Small intestine (tissue), 7 donors: ENCODE measurements at regions not wholly inside any gene's neighbourhood (a gene's known extent, or its start where the extent isn't known, plus 50 kb on each side); places are given as distances from the start of the nearest gene placed in this dataset.

Experiments used
- DNase-seq, 2 donors: peaks; one replicate each; pipeline versions ENCODE4 v3.0.0 to v3.0.0-alpha.2; 2013
- FAIRE-seq: peaks from 2 replicates; lab custom pipeline; 2012; peaks lifted over from hg19 to GRCh38; lab: Jason Lieb, UNC
- H3K27ac ChIP-seq, 3 donors: one replicate each; pipeline ENCODE4 v1.5.1; 2013; ENCODE audit warnings: low read length in 2 of 3, mild to moderate bottlenecking in 2 of 3, control low read depth in 1 of 3, inconsistent platforms in 1 of 3, low read depth in 1 of 3, moderate library complexity in 1 of 3
- H3K27me3 ChIP-seq, 3 donors: one replicate each; pipeline ENCODE4 v1.6.1; 2013; ENCODE audit warnings: low read length in 3 of 3, inconsistent platforms in 1 of 3; ENCODE audit not compliant: control insufficient read depth in 3 of 3, insufficient read depth in 3 of 3
- H3K36me3 ChIP-seq, 3 donors: one replicate each; pipeline ENCODE4 v1.6.1; 2013; ENCODE audit warnings: low read length in 3 of 3, inconsistent platforms in 1 of 3, low read depth in 1 of 3, mild to moderate bottlenecking in 1 of 3, moderate library complexity in 1 of 3; ENCODE audit not compliant: control insufficient read depth in 3 of 3, insufficient read depth in 2 of 3
- H3K4me1 ChIP-seq, 3 donors: one replicate each; pipeline ENCODE4 v1.6.1; 2013; ENCODE audit warnings: low read length in 2 of 3, inconsistent platforms in 1 of 3, low read depth in 1 of 3, mild to moderate bottlenecking in 1 of 3, moderate library complexity in 1 of 3; ENCODE audit not compliant: control insufficient read depth in 3 of 3, insufficient read depth in 2 of 3
- H3K4me3 ChIP-seq, 3 donors: one replicate each; pipeline ENCODE4 v1.5.1; 2013; ENCODE audit warnings: low read length in 3 of 3, control low read depth in 1 of 3, inconsistent platforms in 1 of 3, low read depth in 1 of 3, mild to moderate bottlenecking in 1 of 3, moderate library complexity in 1 of 3
- H3K9me3 ChIP-seq, 2 donors: one replicate each; pipeline ENCODE4 v1.6.1; 2013; ENCODE audit warnings: low read depth in 1 of 2, low read length in 1 of 2; ENCODE audit not compliant: control insufficient read depth in 2 of 2, insufficient read depth in 1 of 2
- WGBS, 3 donors: extraction: QIAGEN DNeasy Blood & Tissue Kit; methylation state at CpG; one replicate each; pipeline ENCODE4 v1.1.7; 2013; 5-methylcytosine and 5-hydroxymethylcytosine counted together
- donor health status: healthy with polysubstance abuse.
- donor health status: control.
- donor health status: control.
- donor health status: Bipolar disorder and iron deficiency.
- donor health status: healthy.

GRCh38 chr11:115959081-115959486 is 454.9 kb upstream of the CADM1 start:
- H3K27ac ChIP-seq, result no peak overlapping the region
- H3K36me3 ChIP-seq, result no peaks in the 10 kb centered on the region
- no peak for DNase-seq
- 20 to 57% (median 45%) methylated on average over 23 of the region's 23 CpGs for WGBS, 3 donors
- no peak overlapping the region for H3K4me3 ChIP-seq
- H3K4me1 ChIP-seq, result peaks cover 0 to 7% (median 0%) of the 10 kb centered on the region in 3 donors
- H3K9me3 ChIP-seq, result no peaks in the 10 kb centered on the region
- no peak for FAIRE-seq
- H3K27me3 ChIP-seq, result peaks cover 0 to 3% (median 0%) of the 10 kb centered on the region in 3 donors

- Histone ChIP-seq H3K4me1 (peaks cover 0 to 7% (median 0%) of the 10 kb centered on the region in 3 donors), H3K27me3 (peaks cover 0 to 3% (median 0%) of the 10 kb centered on the region in 3 donors), H3K36me3 (no peaks in the 10 kb centered on the region), H3K9me3 (no peaks in the 10 kb centered on the region), H3K4me3 (no peak overlapping the region), H3K27ac (no peak overlapping the region)
- 79 to 87% (median 80%) methylated on average over 19 to 20 of the region's 20 CpGs for WGBS, 3 donors
- FAIRE-seq, result no peak
- no peak for DNase-seq
Observed at GRCh38 chr11:115958089-115959000, 454.1 kb upstream of the CADM1 start.

- peaks cover 0 to 7% (median 0%) of the 10 kb centered on the region in 3 donors for H3K4me1 ChIP-seq
- H3K27me3 ChIP-seq, result peaks cover 0 to 3% (median 0%) of the 10 kb centered on the region in 3 donors
- WGBS, 3 donors, result 66 to 77% (median 73%) methylated on average over 2 of the region's 2 CpGs
- H3K36me3 ChIP-seq, result no peaks in the 10 kb centered on the region
- H3K4me3 ChIP-seq, result no peak overlapping the region
- FAIRE-seq (no peak), DNase-seq (no peak)
- H3K27ac ChIP-seq, result no peak overlapping the region
- peaks cover 0 to 7% of the 10 kb centered on the region in 2 donors for H3K9me3 ChIP-seq
Observed at GRCh38 chr11:115955803-115956202, 451.6 kb upstream of the CADM1 start.

- no peak for FAIRE-seq
- WGBS, 3 donors, result 69 to 95% (median 91%) methylated on average over 2 of the region's 2 CpGs
- H3K36me3 ChIP-seq, result no peaks in the 10 kb centered on the region
Observed at GRCh38 chr11:115950660-115951059, 446.4 kb upstream of the CADM1 start.

GRCh38 chr11:115944596-115944995 is 440.4 kb upstream of the CADM1 start:
- FAIRE-seq (no peak), DNase-seq (no peak)
- H3K36me3 ChIP-seq, result no peaks in the 10 kb centered on the region
- no peaks in the 10 kb centered on the region for H3K9me3 ChIP-seq
- H3K27me3 ChIP-seq, result peaks cover 0 to 2% (median 0%) of the 10 kb centered on the region in 3 donors
- no peak overlapping the region for H3K4me3 ChIP-seq
- H3K4me1 ChIP-seq, result no peaks in the 10 kb centered on the region
- 67 to 80% (median 80%) methylated on average over 8 of the region's 8 CpGs for WGBS, 3 donors
- no peak overlapping the region for H3K27ac ChIP-seq

More at GRCh38 chr11:115950660-115951059, 446.4 kb upstream of the CADM1 start:
- no peak for DNase-seq
- H3K27ac ChIP-seq, result no peak overlapping the region
- H3K9me3 ChIP-seq, result peaks cover 0 to 14% of the 10 kb centered on the region in 2 donors
- no peaks in the 10 kb centered on the region for H3K4me1 ChIP-seq
- peaks cover 0 to 2% (median 0%) of the 10 kb centered on the region in 3 donors for H3K27me3 ChIP-seq
- H3K4me3 ChIP-seq, result no peak overlapping the region

- Histone ChIP-seq H3K4me1 (no peaks in the 10 kb centered on the region), H3K27ac (no peak overlapping the region), H3K9me3 (no peaks in the 10 kb centered on the region), H3K27me3 (peaks cover 0 to 2% (median 0%) of the 10 kb centered on the region in 3 donors), H3K4me3 (no peak overlapping the region), H3K36me3 (no peaks in the 10 kb centered on the region)
- no peak for DNase-seq
- WGBS, 3 donors, result 79 to 91% (median 82%) methylated on average over 2 of the region's 2 CpGs
- FAIRE-seq, result no peak
Observed at GRCh38 chr11:115942011-115942410, 437.8 kb upstream of the CADM1 start.

GRCh38 chr11:115941481-115941993 is 437.3 kb upstream of the CADM1 start:
- Histone ChIP-seq H3K9me3 (no peaks in the 10 kb centered on the region), H3K4me3 (no peak overlapping the region), H3K4me1 (no peaks in the 10 kb centered on the region), H3K27me3 (peaks cover 0 to 2% (median 0%) of the 10 kb centered on the region in 3 donors), H3K36me3 (no peaks in the 10 kb centered on the region), H3K27ac (no peak overlapping the region)
- no peak for DNase-seq
- 81 to 89% (median 84%) methylated on average over 15 of the region's 15 CpGs for WGBS, 3 donors
- no peak for FAIRE-seq

- no peak overlapping the region for H3K27ac ChIP-seq
- no peak for FAIRE-seq
- no peaks in the 10 kb centered on the region for H3K9me3 ChIP-seq
- no peak for DNase-seq
- H3K27me3 ChIP-seq, result peaks cover 0 to 2% (median 0%) of the 10 kb centered on the region in 3 donors
- no peaks in the 10 kb centered on the region for H3K4me1 ChIP-seq
- 85 to 90% (median 87%) methylated on average over 5 of the region's 5 CpGs for WGBS, 3 donors
- H3K4me3 ChIP-seq, result no peak overlapping the region
- no peaks in the 10 kb centered on the region for H3K36me3 ChIP-seq
Observed at GRCh38 chr11:115941044-115941443, 436.8 kb upstream of the CADM1 start.
